Astrocyte (in vitro differentiated cells and primary cell): ENCODE measurements at regions not wholly inside any gene's neighbourhood (a gene's known extent, or its start where the extent isn't known, plus 50 kb on each side); places are given as distances from the start of the nearest gene placed in this dataset.
"Not testable (repeated sequence)": the region's sequence is repeated elsewhere in the genome, so short reads cannot be mapped to it uniquely, and the experiment has no call there.

ENCODE experiments used
- CTCF ChIP-seq: IDR thresholded peaks from 2 replicates; pipeline ENCODE4 v1.5.1; 2011; ENCODE audit warnings: low read depth, mild to moderate bottlenecking, inconsistent platforms, low read length, moderate library complexity; ENCODE audit not compliant: insufficient read depth
- EZH2 ChIP-seq: IDR thresholded peaks from 2 replicates; pipeline ENCODE4 v1.6.1; 2012; ENCODE audit warnings: mild to moderate bottlenecking, low read length, inconsistent platforms; ENCODE audit not compliant: insufficient read depth

GRCh38 chr7:86340407-86340806 is 303.3 kb upstream of the GRM3 start:
- TF ChIP-seq CTCF, EZH2: not testable (repeated sequence)
